Spleen (tissue), 7 donors: ENCODE measurements at regions not wholly inside any gene's neighbourhood (a gene's known extent, or its start where the extent isn't known, plus 50 kb on each side); places are given as distances from the start of the nearest gene placed in this dataset.

Experiments used
- CTCF ChIP-seq, 11 experiments: fragments of 200-600 bp in 7 of 11; fragments of 450-650 bp in 4 of 11; sonication (generic) in 4 of 11; IDR thresholded peaks in 8 of 11; conservative IDR thresholded peaks in 3 of 11; 1 replicate in 7 of 11; 2 replicates in 4 of 11; pipeline versions ENCODE4 v1.4.0 to v1.8.0; 2016 to 2021; ENCODE audit warnings: antibody characterized with exemption in 11 of 11, inconsistent platforms in 4 of 11, mild to moderate bottlenecking in 1 of 11
- POLR2A ChIP-seq, 3 donors: fragments of 450-650 bp; IDR thresholded peaks; one replicate each; pipeline ENCODE4 v1.5.1; 2017; ENCODE audit warnings: antibody characterized with exemption in 3 of 3, mild to moderate bottlenecking in 1 of 3
- donor health status: DM: no; HTN: no; CAD: no; lungs with moderate emphysema.
- donor health status: DM: no; HTN: no; CAD: no.
- donor health status: DM: no; HTN: no; CAD: no.

- TF ChIP-seq CTCF (IDR thresholded peaks at IDR 0.05 in 8 of 11, conservative IDR thresholded peaks at IDR 0.05 in 3 of 11) (no peak), POLR2A (IDR thresholded peaks at IDR 0.05) (no peak)
Observed at GRCh38 chr14:105880616-105881015, 354.2 kb downstream of the TMEM121 start.
